GM13977 (cell line): ENCODE measurements at regions not wholly inside any gene's neighbourhood (a gene's known extent, or its start where the extent isn't known, plus 50 kb on each side); places are given as distances from the start of the nearest gene placed in this dataset.
"Not testable (repeated sequence)": the region's sequence is repeated elsewhere in the genome, so short reads cannot be mapped to it uniquely, and the experiment has no call there.

ENCODE experiments used
- DNase-seq: peaks from one replicate; pipeline ENCODE4 v3.0.0; 2012; ENCODE audit warnings: low spot score
- CTCF ChIP-seq: IDR thresholded peaks from 2 replicates; pipeline ENCODE4 v1.5.1; 2012; ENCODE audit warnings: mild to moderate bottlenecking, control low read depth; ENCODE audit not compliant: insufficient read depth; ENCODE audit errors: extremely low read depth, missing control alignments
- in situ Hi-C: fragments of 300-500 bp; cut with MboI; formaldehyde crosslinking; loops from one replicate; pipeline ENCODE4 v1.12.0; 2022; ENCODE audit warnings: low sequenced_read_pairs, low pct_unique_long_range_greater_than_20kb, mixed read lengths, inconsistent platforms; ENCODE audit not compliant: unreplicated experiment

GRCh38 chr6:121726596-121726995, 291.1 kb downstream of the GJA1 start:
- no peak for DNase-seq
- in situ Hi-C loops: no loop called here
- TF ChIP-seq CTCF: no peak

GRCh38 chr6:121730616-121731015, 295.2 kb downstream of the GJA1 start:
- in situ Hi-C loops: no loop called here
- no peak for TF ChIP-seq CTCF
- no peak for DNase-seq

- in situ Hi-C loops: no loop called here
- no peak for DNase-seq
- no peak for TF ChIP-seq CTCF
Observed at GRCh38 chr6:121731381-121731780, 295.9 kb downstream of the GJA1 start.

GRCh38 chr6:121732641-121733040, 297.2 kb downstream of the GJA1 start:
- in situ Hi-C loops: no loop called here
- DNase-seq: no peak
- TF ChIP-seq CTCF: no peak

- no peak for DNase-seq
- in situ Hi-C loops: no loop called here
- TF ChIP-seq CTCF: no peak
Observed at GRCh38 chr6:121733234-121733633, 297.8 kb downstream of the GJA1 start.

- in situ Hi-C loops, DNase-seq: not testable (repeated sequence)
Observed at GRCh38 chr6:121740188-121740587, 304.7 kb downstream of the GJA1 start.

GRCh38 chr6:121743691-121744090, 308.2 kb downstream of the GJA1 start:
- TF ChIP-seq CTCF: no peak
- DNase-seq: no peak
- in situ Hi-C loops: no loop called here
